Skin of body (tissue), 1 donor: ENCODE measurements at regions not wholly inside any gene's neighbourhood (a gene's known extent, or its start where the extent isn't known, plus 50 kb on each side); places are given as distances from the start of the nearest gene placed in this dataset.

ENCODE experiments used
- DNase-seq: peaks from one replicate; lab custom pipeline; 2025; lab: John Stamatoyannopoulos, UW

DNA sequence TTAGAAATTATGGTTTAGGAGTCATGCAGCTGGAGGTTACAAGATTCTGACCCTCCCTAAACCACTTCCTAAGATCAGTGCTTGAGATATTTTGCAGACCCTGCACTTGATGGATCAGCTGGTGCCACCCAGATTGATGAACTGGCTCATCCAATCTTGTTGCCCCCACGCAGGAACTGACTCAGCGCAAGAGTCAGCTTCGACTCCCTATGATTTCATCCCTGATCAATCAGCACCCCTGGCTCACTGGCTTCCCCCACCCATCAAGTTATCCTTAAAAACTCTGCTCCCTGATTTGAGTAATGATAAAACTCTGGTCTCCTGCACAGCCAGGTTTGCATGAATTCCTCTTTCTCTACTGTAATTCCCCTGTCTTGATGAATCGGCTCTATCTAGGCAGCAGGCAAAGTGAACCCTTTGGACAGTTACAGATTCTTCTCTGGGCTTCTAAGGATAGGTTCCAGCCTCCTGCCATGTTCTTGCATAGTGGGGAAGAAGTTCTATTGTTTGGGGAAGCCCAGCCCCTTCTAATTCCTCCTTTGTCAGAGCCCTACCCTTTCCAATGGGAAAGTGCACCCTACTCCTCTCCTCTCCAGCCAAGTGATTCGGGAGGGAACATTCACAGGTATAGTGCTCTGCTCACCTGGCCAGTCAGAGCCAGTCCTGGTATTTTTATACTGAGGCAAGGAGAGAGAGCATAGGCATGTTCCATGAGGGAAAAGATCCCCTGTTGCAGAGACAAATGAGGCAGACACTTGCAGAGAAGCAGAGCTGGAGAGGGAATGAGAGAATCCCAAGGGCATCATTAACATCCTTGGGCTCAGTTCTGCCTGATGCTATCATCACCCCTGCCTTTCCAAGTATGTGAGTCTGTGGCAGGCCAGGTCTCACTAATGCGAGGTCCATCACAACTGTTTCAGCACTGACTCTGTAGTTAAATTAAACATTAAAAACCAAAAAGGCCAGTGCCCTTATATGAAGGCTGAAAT lies 224.4 kb upstream of the GALNT17 start:
- no peak for DNase-seq

DNA sequence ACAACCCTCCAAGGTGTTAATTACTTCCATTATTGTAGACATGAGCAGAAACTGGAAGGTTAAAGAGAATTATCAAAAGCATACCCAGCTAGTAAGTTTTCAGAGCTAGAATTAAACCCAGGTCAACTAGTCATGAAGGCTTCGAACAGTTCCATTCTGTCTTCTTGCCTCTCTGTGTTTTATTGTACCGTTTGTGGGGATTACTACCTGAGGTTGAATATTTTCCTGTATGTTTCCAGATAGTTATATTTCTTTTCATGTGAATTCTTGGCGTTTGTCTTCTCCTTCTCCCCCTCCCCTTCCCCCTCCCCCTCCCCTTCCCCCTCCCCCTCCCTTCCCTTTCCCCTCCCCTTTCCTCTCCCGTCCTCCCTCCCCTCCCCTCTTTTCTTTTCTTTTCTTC lies 218.0 kb upstream of the GALNT17 start:
- no peak for DNase-seq

DNA sequence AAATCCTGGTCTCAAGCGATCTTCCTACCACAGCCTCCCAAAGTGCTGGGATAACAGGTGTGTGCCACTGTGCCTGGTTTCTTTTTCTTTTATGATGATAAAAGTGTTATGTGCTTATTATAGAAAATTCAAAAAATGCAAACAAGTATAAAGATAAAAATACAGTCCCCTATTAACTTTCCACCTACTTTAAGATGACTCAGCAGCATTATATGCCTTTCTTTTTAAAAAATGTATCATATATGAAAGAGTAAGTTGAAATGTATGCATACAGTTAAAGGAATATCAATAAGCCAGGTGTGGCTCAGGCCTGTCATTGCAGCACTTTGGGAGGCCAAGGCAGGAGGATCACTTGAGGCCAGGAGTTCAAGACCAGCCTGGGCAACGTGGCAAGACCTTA lies 216.9 kb upstream of the GALNT17 start:
- DNase-seq: no peak

DNA sequence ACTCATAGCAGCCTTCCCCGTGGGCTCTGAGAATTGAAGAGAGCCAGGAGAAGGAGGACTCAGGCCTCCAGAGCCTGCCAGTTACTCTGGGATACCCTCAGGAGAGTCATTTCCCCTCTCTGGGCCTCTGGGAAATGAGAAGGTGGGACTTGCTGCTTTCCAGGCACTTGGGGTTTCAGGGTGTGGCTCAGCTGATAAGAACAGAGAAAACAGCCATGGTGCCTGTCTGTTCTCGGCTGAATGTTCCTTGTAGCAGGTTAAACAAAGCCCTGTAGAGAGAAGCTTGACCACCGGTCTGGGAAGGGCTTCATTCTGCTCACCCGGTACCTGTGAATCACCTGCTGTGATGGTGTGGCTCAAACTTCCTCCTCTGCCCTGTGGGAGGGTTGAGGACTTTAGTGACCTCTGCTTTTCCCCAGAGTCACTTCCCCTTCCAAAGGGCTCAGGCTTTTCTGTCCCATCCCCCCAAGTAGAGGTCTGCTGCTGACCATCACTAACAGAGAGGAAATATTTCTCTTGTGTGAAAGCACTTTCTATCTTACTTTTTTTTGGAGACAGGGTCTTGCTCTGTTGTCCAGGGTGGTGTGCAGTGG lies 212.4 kb upstream of the GALNT17 start:
- no peak for DNase-seq

DNA sequence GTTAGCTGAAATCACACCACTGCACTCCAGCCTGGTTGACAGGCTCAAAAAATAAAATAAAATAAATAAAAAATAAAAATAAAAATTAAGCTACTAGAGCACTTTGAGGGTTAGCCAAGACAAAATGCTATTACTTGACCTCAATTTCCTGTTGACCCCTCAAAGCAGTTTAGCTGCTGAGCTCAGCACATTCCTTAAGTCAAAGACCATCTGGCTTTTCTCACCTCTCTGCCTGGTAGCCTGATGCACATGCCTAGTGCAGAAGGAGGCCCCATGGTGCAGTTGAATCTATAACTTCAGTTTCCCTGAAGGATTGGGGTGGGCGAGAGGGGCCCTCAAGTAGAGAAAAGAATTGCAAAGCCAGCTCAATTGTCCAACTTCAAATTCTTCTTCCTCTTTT lies 211.1 kb upstream of the GALNT17 start:
- no peak for DNase-seq

DNA sequence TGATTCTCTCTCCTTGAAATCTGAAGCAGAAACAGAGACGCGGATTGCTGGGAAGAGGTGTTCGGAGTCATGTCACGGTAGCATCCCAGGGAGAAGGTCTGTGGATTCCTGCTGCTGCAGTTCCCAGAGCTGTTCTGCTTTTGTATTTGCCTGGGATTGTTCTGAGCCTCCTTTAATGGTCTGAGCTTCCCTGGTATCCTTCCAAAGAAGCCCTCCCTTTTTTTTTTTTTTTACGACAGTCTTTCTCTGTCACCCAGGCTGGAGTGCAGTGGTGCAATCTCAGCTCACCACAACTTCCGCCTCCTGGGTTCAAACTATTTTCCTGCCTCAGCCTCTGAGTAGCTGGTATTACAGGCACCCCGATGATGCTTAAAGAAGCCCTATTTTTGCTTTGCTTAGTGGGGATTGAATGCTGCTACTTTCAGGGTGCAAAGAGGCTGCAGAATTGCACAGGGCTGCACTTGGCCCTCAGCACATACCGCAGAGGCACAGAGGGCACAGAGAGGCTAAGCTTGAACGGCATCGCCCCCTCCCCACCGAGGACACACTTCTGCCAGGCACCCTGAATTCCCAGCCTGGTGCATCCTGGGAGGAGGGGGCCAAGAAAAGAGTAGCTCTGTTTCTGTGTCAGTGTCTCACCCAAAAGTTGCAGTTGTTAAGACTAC lies 208.6 kb upstream of the GALNT17 start:
- no peak for DNase-seq

DNA sequence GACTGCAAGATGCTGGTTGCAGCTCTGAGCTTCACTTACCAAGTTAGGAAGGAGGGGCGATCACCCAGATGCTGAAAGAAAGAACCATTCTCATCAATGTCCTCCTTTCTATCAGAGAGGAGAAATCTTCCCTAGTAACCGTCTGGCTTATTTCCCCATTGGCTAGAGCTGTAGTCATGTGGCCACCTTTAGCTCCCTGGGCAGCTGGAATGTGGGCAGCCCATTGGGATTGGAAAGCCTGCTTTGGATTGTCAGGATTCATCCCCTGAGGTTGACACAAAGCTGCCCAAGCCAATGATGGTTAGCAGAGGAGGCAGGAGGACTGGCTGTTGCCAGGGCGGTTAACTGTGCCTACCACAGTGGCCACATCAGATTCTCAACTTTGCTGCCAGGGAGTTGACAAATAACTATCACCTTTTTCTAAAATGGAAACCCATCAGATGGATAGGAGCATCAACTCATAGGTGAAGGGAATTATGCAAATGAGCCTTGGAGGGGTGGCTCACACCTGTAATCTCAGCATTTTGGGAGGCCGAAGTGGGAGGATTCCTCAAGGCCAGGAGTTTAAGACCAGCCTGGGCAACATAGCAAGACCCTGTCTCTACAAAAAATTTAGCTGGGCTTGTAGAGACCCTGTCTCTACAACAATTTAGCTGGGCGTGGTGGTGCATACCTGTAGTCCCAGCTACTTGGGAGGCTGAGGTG lies 206.4 kb upstream of the GALNT17 start:
- DNase-seq: no peak

DNA sequence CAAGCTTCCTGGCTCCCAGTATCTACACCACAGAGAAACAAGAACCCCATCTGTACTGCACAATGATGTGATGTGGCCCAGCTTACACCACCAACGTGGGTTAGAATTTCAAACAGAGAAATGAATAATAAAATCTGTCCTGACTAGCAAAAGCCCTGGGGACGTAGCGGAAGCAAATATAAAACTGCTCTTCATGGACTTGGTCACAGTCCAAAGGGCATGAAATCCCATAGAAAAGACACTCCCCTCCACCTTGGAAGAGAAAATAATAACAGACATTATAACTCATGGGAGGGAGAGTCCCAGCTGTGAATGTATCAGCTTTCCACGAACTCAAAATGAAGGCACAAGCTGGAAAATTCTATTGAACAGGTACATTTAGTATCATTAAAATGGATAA lies 205.3 kb upstream of the GALNT17 start:
- no peak for DNase-seq

DNA sequence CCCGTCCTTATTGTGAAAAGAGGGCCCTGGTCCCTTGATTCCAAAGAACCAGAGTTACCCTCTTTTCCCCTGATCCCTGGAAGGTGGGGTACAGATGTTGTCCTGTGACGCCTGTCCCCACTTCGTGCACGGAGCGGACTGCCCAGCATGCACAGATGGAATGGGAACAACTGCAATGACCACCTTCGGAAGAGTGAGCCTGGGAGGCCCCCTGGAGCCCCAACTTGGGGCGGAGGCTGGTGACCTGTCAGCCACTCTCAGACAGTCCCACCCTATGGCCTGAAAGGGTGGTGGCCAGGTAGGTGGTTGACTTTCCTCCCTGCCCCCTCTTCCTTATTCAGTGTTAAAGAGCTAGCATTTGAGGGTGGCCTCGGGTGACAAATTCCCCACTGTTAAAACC lies 196.6 kb upstream of the GALNT17 start:
- no peak for DNase-seq

DNA sequence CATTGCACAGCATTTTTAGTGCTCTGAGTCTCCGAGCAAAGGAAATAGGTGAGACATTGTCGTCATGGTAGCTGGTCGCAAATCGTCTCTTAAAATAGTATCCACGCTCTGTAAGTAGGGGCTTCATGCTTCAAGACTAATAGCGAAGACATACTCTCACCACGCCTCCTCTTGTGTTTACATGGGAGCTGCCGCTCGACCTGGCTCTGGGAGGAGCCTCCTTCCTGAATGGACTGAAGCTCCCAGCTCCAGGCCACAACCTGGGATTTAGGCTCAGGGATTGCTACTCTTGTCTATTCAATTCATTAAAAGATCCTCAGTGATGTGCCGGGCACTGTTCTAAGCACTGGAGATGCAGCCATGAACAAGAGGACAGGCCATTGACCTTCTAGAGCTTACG lies 196.1 kb upstream of the GALNT17 start:
- no peak for DNase-seq

DNA sequence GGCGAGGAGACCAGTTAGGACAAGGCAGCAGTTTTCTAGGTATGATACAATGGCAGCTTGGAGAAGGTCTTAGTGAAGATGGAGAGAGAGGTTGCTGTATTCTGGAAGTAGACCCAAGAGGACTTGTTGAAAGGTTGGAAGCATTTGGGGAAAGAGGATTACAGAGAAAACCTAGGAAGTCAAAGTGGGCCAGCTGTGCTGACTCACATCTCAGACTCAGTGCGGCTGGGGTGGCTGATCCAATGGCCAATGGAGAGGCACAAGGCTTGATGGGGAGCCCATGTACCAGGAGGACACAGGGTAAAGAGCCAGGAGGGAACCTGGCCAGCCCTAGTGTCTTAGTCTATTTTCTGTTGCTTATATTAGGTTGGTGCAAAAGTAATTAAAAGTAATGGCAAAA lies 194.5 kb upstream of the GALNT17 start:
- DNase-seq: no peak

DNA sequence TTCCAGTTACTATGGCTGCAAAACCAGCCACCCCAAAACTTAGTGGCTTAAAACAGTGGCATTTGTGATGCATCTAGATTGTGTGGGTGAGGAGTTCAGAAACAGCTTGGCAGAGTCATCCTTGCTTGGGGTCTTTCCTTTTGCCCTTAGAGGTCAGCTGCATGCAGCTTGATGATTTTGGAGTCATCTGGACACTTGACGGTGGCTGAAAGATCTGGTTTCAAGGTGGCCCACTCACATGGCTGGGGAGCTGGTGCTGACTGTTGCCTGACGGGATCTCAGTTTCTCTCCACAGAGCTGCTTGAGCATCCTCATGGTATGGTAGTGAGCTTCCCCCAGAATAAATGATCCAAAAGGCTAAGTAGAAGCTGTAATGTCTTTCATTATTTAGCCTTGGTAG lies 191.3 kb upstream of the GALNT17 start:
- no peak for DNase-seq

DNA sequence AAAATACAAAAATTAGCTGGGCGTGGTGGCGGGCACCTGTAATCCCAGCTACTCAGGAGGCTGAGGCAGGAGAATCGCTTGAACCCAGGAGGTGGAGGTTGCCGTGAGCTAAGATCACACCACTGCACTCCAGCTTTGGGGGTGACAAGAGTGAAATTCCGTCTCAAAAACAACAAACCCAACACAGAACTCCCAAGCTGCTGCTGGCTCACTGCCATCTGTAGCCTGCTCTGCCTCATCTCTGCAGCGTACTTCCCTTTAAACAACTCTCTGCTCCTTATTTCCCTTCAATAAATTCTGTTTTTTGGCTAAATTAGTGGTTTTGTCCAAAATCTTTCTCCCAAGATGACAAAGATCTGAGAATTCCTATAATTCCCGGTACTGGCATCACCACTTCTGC lies 189.2 kb upstream of the GALNT17 start:
- DNase-seq: no peak

DNA sequence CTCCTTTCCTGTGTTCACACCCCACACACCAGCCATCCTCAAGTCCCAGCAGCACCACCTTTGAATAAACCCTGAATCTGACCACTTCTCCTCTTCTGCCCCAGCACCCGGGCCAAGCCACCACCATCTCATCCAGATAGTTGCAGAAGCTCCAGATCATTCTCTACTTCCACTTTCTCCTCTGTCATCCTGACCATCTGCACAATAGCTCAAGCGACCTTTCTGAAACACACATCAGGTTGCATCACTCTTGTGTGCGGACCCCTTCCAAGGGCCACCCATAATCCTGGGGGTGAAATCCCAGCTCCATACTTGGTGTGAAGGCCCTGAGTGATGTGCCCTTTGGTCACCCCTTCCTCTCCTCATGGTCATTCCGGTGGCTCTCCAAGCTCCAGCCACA lies 187.4 kb upstream of the GALNT17 start:
- no peak for DNase-seq

DNA sequence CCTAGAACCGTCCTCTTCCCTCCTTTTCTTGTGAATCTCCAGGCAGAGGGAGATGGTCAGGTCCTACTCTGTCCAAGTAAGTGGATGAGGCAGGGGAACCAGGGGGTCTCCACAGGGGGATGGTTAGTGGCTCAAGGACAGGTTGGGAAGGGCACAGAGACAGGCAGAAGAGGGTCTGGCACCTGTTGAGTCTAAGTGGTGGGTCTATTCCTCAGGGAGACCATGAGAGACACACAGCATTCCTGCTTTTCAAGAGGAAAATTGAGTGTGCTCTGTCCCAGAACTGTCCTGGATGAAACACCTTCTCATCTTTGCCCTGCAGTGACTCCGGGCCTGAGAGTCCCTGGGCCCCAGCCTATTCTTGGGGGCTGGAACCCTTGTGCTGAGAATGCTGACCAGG lies 184.8 kb upstream of the GALNT17 start:
- DNase-seq: no peak

DNA sequence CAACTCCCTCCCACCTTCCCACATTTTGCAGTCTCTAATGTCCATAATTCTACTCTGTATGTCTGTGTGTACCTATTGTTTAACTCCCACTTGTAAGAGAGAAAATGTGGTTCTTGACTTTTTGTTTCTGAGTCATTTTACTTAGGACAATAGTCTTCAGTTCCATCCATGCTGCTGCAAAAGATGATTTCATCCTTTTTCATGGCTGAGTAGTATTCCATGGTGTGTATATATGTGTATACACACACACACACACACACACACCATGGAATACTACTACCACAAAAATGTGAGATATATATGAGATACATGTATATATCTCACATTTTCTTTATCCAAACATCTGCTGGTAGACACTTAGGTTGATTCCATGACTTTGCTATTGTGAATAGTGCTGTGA lies 182.1 kb upstream of the GALNT17 start:
- no peak for DNase-seq

DNA sequence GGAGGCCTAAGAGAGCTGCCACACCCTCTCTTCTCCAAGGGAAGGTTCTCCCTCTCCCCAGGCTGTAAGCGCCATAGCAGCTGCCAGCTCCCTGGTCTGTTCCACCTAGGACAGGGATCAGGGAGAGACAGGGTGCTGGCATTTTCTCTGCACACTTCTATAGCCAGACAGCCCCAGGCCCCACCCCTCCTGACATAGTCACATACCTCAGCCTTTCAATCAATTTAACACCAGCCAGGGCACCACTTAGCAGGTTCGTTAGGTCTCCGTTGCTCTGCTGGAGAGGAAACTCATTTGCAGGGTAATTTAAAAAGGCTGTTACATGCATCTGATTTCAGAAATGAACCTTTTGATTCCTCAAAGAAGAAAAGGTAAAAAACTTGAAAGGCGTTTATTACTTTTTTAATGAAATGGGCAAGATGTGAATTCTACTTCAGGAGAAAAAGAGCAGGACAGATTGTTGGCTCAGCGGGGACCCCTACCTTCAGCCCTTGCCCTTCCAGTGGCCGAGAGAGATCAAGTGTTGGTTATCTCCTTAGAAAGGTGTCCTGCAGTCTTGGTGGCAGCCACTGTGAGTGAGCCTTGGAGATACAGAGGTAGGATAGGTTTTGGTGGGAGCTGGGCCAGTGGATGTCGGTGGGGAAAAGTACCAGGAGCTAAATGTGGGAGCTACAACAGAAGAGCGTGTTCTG lies 180.5 kb upstream of the GALNT17 start:
- DNase-seq: no peak

DNA sequence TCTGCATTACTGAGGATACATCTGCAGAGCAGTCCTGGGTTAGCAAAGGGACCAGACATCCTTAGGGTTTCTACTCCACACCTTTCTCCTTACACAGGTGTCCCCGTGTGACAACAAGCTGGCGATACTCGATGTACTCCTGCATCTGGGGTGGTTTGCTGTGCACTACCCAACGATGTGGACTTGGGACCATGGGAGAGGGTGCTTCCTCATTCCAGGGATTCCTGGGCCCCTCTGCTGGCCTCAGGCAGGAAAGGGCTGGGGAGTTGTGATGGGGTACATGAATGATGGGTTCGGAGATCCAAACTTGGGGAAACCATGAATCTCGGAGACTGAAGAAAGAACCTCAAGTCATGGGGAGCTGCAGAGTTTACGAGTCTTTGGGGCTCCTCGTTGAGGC lies 179.6 kb upstream of the GALNT17 start:
- DNase-seq: no peak

DNA sequence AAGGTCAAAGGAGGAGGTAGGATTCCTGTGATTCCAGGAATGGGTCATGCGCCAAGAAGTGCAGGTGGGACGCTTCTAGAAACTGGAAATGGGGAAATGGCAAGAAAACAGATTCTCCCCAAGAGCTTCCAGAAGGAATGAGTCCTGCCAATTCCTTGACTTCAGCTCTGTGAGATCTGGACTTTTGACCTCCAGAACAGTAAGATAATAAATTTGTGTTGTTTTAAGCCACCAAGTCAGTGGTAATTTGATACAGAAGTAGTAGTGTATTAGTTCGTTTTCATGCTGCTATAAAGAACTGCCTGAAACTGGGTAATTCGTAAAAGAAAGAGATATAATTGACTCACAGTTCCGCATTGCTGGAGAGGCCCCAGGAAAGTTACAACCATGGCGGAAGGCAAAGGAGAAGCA lies 178.6 kb upstream of the GALNT17 start:
- DNase-seq: peak; percentile 31

DNA sequence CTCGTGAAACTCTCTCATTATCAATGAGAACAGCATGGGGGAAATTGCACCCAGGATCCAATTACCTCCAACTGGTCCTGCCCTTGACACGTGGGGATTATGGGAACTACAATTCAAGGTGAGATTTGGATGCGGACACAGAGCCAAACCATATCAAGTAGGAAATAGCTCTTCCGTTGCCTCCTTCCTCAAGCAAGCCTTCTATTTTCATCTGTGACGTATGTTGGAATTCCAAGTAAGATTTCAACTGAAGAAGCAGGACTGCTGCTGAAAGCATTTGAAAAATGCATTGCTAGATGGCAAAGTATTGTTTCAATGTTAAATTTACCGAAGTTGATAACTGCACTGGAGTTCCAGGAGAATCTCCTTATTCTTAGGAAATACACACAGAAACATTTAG lies 178.1 kb upstream of the GALNT17 start:
- DNase-seq: peak; percentile 33

DNA sequence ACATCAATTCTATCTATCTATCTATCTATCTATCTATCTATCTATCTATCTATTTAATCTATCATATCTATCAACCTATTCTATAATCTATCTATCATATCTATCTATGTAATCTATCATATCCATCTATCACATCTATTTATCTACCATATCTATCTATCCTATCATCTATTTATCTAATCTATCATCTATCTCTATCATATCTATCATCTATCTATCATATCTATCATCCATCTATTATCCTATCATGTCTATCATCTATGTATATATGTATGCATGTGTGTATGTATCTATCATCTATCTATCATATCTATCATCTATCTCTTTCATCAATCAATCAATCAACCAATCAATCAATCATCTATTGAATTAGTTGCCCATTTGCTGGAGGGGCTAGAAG lies 159.3 kb upstream of the GALNT17 start:
- no peak for DNase-seq
